Activated CD4-positive, CD25-positive, alpha-beta regulatory T cell treated with anti-CD3 and anti-CD28 coated beads, Interleukin-2, amount 50 U/mL, for 72 hours (primary cell): ENCODE measurements at regions not wholly inside any gene's neighbourhood (a gene's known extent, or its start where the extent isn't known, plus 50 kb on each side); places are given as distances from the start of the nearest gene placed in this dataset.

Source experiments
- DNase-seq: peaks from one replicate; pipeline ENCODE4 v3.0.0; 2021

DNA sequence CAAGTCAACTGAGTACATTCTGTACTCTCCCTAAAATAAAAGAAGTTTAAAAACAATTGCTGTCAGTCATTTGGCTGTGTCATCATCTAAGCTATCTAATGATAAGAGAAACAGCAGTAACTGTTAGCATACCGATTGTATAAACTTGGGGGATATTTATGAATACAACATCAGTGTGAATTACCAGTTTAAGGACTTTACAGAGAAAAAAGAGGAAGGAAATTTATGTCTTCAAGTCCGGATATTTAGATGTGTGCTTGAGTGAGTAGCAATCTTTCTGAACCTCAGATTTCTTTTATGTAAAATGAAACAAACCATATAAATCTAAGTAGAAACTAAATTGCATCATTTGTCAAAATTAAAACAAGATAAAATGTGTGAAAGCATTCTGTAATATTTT lies 1557.0 kb downstream of the MRPL39 start:
- DNase-seq = no peak

DNA sequence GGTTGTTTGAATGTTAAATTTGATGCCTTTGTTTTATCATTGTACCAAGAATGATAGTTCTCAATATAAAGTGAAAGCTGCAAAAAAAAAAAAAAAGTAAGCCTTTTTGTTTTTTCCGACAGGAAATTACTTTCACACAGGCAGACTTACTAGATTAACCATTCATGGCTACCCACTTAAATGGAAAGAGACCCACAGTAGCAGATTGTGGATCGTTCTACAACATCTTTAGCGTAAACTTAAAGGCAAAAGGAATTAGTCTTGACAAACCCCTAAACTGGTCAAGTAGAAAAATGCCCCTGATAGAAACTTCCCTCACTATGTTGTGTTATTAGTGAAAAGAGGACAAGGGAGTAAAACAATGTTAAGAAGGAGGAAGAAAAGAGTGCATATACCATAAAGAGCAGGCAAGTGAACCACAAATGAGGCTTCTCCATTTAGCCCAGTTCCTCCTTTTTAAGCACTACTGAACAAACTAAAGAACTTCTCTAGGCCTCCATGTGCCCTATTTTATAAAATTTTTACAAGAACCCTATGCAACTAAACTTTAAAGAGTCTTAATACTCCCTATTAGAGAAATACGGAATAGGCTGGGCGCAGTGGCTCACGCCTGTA lies 1560.3 kb downstream of the MRPL39 start:
- no peak for DNase-seq

- no peak for DNase-seq
Measured at GRCh38 chr21:24045775-24046215, 1561.5 kb downstream of the MRPL39 start.

DNA sequence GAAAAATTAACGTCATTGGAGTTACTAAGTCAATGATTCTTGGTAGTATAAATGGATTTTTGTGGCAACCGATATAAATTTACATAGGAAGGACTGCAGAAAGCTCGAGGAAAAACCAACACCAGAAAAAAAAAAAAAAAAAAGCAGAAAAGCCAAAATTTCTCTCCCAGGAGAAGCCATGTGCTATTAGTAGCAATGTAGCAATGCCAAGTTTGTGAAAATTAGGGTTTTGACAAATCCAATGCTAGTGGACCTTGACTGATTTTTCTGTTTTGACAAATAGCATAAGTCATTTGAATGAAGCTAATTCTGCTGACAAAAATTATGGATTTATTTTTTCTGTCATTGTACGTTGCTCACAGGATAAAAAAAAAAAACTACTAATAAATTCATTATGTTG lies 1561.9 kb downstream of the MRPL39 start:
- DNase-seq = no peak

- DNase-seq = no peak
Measured at GRCh38 chr21:24042687-24043086, 1564.6 kb downstream of the MRPL39 start.

- DNase-seq = no peak
Measured at GRCh38 chr21:24032709-24033232, 1574.5 kb downstream of the MRPL39 start.

- DNase-seq = no peak
Measured at GRCh38 chr21:24027396-24027795, 1579.9 kb downstream of the MRPL39 start.

GRCh38 chr21:24025101-24025500 lies 1582.2 kb downstream of the MRPL39 start:
- DNase-seq = no peak

DNA sequence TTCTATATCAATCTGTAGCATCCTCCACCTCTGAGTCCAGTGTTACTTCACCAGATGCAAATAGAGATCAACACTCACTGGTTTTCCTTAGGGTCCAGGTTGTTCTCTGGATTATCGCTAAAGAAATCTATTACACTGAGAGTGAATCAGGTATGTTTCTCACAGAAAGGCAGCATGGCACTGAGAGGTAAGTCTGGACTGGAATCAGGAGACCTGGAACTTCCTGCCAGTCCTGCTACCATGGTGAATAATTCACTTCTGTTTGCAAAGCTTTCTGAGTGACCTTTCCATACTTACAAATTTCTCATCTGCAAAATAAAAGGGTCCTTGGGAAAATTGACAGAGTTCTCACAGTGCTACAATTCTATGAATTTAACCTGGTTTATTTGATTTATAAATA lies 1583.3 kb downstream of the MRPL39 start:
- no peak for DNase-seq

DNA sequence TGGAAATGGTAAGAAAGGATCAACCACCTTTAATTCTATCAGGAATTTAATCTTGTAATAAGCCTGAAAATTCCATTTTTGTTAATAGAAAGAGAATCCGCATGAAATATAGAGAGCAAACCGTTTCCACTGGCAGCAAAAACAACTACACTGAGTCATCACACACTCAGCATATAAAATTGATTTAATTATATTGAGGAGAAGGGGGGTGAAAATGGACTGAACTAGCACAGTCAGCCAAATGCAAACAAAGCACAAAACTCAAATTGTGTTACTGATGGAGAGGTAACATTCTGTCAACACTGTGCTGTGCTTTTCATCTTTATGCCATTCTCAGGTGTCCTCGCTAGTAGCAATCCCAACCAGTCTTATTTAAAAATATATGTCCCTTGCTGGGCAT lies 1583.9 kb downstream of the MRPL39 start:
- DNase-seq = no peak

GRCh38 chr21:24014381-24014780 lies 1592.9 kb downstream of the MRPL39 start:
- DNase-seq = no peak

DNA sequence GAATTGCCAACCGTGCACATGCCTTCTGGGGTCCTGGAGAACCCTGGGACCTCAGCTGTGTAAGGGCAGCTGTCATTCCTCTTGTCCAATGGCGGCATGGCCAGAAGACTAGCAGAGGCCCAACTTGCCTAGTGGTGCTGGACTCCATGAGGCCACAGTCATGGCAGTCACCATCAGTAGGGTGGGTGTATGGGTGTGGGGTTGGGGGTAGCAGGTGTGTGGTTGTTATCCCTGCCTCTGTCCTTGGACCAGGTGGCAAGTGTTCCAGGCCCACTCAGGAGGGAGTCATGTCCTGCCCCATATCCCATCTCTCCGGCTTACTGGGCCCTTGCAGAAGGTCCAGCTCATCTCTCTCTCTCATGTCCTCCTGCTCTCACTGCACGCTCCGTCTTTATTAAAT lies 1596.2 kb downstream of the MRPL39 start:
- DNase-seq = no peak

DNA sequence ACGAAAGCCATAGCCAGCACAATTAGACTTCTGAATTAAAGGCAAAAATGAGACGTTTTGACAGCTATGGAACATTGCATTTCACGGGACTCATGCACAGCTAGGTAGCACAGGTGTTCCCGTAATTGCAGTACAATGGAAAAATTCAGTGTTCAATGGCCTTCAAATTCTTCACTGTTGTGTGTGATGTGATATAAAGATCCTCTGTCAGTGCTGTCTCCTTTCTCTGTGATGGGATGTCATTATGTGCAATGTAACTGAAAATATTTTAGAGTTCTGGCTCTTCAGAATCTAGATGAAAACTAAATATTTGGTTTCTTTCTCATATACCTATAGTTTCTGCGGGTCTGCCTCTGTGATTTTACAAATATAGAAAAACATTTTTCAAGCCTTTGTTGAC lies 1599.7 kb downstream of the MRPL39 start:
- no peak for DNase-seq

- no peak for DNase-seq
Measured at GRCh38 chr21:23986987-23987386, 1620.3 kb downstream of the MRPL39 start.

DNA sequence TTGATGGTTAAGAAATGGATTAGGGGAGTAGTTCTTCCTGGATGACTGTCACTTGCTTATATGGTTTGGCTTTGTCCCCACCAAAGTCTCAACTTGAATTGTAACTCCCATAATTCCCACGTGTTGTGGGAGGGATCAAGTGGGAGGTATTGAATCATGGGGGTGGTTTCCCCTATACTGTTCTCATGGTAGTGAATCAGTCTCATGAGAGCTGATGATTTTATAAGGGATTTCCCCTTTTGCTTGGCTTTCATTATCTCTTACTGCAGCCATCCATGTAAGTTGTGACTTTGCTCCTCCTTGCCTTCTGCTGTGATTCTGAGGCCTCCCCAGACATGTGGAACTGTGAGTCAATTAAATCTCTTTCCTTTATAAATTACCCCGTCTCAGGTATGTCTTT lies 1621.1 kb downstream of the MRPL39 start:
- DNase-seq = no peak

- no peak for DNase-seq
Measured at GRCh38 chr21:23982546-23982945, 1624.7 kb downstream of the MRPL39 start.

GRCh38 chr21:23977971-23978370 lies 1629.3 kb downstream of the MRPL39 start:
- no peak for DNase-seq

- peak; percentile 51 for DNase-seq
Measured at GRCh38 chr21:23968722-23969647, 1638.3 kb downstream of the MRPL39 start.

DNA sequence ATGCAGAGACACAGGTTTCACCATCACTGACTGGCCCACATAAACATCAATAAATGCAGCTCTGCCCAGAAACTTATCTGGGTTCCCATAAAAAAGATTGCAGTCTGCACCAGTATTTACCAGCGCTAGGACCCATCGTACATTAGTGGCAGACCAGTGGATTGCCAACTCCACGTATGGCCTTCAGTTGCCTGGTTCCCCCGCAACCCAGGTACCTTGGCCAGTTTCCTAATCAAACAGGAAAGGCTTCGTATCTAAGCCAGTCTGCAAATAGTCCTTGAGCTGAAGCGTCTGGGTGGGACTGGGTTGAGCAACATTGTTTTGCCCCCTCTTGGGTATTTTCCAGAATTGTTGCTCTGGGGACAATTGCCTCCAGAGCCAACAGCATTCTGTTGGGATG lies 1639.3 kb downstream of the MRPL39 start:
- no peak for DNase-seq

DNA sequence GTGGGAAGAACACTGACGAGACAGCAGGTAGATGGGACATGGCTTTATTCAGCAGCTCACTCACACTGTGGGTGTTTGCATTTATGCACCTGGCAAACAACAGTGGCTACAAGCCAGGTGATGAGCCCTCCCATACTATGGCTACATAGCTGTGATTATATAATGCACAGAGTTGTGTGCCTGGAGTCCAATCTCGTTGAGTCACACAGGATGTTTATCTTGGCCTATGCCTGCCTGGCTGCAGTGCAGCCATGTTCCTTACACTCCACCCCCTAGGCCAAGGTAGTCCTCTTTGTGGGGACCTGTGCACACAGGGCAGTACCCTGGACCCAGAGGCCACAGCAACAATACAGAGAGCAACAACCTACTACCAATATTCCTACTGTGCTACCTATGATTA lies 1643.8 kb downstream of the MRPL39 start:
- no peak for DNase-seq

DNA sequence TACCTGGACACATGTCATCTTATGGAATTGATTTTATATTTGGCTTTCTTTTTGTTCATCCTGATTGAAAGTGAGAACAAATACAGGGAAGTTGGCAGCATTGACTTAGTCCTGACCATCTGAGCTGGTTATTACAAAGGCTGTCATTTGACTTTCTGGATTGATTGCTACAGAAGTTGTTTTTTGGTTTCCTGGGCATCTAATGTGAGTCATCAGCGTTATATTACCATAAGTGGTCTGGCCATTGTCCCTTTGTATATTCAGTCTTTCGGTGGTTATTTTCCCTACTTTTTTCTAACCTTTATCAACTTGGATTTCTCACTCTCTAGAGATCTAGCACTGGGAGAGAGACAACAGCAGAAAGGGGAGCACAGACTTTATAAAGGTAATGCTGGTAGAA lies 1646.5 kb downstream of the MRPL39 start:
- no peak for DNase-seq

DNA sequence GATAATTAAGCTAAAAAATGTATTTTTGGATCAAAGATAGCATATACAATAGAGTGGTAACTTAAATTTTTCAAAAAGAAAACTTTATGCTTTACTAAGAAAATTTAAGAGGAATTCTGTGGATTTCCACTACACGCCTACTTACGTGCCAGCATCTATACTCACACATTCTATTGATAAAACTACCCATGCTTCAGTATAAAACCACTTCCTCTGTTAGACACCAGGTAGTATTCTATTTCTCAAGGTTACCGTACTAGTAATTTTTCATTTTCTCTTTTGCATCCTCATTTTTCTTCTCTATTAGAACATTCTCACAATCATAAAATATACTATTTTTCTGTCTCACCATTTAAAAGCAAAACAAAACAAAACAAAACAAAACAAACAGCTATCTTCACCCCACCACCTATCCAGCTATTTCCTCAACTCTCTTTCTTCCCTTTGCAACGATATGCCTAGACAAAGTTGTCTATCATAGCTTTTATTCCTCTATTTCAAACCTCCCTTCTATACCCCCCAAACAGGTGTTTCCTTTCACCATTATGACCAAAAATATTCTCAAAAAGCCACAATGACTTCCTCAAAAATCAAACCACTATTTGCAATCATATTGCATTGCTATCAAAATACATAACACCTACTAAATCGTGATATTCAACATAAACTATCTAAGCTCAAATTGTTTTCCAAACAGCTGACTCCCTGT lies 1652.0 kb downstream of the MRPL39 start:
- DNase-seq = no peak

DNA sequence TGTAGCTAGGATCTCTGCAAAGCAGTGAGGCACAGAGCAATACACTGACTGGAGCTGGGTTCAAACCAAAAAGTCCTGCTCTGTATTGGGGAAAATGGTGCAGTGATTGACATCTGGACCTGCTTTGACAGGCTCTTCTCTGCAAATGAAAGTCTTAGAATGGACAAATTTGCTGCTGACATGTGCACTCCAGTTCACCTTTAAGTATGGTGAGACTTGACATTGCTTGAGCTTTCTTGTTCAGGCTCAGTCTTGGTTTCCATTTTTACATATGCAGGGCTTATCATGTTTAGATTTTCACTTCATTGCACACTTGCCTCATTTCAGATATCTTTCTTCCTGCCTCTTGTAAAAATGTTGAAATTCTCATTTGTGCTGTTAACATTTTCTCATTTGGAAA lies 1655.0 kb downstream of the MRPL39 start:
- no peak for DNase-seq

DNA sequence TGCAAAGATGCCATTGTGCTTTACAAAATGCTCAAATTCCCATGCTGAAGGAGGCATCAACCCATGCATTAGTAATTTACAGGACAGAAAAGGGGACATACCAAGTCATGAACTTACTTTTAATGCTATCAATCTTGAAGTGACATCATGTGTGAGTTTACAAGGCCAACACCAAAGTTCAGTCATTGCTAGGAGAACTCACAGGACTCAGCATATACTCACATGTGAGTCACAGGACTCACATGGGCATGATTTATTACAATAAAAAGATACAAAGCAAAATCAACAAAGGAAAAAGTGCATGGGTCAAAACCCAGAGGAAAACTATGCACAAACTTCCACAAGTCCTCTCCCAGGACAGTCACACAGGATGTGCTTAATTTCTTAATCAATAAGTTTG lies 1656.0 kb downstream of the MRPL39 start:
- DNase-seq = no peak
